Hindlimb muscle (tissue), 1 donor: ENCODE measurements at regions not wholly inside any gene's neighbourhood (a gene's known extent, or its start where the extent isn't known, plus 50 kb on each side); places are given as distances from the start of the nearest gene placed in this dataset.
"Not testable (repeated sequence)": the region's sequence is repeated elsewhere in the genome, so short reads cannot be mapped to it uniquely, and the experiment has no call there.

Experiments
- DNase-seq: peaks from one replicate; pipeline ENCODE4 v3.0.0-alpha.2; 2013

DNA sequence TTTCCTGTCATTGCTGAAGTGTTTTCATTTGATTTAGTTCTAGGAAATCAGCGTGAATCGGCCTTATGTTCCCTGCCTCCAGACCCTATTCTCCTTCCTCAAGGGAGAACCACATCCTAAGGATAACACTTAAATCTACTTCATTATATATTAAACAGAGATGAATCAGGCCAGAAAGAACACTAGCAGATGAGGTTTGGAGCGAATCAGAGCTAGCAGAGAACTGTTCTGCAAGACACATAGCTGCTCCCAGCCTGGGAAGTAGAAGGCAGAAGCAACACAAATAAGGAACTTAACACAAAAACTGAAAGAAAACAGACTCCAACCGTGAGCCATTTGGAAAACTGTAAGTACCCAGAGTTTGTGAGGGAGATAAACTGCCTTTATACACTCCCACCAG is 718.2 kb downstream of the SEMA5A start:
- no peak for DNase-seq

- DNase-seq: no peak
These were observed 717.1 kb downstream of the SEMA5A start for GRCh38 chr5:8828596-8829322.

DNA sequence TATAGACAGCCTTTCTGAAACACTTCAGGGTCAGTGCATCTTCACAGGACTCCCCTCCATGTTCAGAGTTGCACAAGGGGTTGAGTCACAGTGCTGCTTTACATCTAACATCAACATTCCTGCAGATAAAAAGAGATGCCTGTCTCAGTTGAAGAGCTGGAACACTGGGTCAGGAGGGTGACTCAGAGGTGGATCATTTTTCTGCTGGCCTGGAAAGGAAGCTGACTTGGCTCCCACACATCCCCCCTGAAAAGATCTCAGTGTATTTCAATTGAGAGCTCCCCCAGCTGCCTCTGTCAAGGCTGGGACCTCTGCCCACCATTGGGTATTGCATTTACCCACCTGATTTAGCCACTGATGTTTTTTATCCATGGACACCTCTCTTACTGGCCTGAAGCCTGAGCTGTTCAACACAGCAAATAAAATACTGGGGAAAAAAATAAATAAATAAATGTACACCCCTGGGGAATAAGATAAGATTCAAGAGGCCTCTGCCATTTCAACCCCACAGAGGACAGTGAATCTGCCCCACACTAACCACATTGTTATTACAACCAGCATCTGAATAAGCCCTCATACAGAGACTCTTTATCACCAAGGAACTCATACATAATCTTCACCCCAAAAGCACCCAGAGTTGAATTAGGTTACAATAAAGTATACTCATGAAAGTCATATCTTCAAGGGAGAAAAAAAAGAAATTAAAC is 716.4 kb downstream of the SEMA5A start:
- DNase-seq: no peak

- DNase-seq: no peak
These were observed 714.6 kb downstream of the SEMA5A start for GRCh38 chr5:8831251-8831650.

DNA sequence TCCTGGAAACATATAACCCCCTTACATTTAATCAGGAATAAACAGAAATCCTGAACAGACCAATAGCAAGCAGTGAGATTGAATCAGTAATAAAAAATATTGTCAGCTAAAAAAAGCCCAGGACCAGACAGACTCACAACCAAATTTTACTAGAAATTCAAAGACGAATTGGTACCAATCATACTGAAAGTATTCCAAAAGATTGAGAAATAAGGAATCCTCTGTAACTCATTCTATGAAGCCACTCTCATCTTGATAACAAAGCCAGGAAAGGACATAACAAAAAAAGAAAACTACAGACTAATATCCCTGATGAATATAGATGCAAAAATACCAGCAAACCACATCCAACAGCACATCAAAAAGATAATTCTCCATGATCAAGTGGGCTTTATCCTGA is 714.0 kb downstream of the SEMA5A start:
- DNase-seq: no peak

DNA sequence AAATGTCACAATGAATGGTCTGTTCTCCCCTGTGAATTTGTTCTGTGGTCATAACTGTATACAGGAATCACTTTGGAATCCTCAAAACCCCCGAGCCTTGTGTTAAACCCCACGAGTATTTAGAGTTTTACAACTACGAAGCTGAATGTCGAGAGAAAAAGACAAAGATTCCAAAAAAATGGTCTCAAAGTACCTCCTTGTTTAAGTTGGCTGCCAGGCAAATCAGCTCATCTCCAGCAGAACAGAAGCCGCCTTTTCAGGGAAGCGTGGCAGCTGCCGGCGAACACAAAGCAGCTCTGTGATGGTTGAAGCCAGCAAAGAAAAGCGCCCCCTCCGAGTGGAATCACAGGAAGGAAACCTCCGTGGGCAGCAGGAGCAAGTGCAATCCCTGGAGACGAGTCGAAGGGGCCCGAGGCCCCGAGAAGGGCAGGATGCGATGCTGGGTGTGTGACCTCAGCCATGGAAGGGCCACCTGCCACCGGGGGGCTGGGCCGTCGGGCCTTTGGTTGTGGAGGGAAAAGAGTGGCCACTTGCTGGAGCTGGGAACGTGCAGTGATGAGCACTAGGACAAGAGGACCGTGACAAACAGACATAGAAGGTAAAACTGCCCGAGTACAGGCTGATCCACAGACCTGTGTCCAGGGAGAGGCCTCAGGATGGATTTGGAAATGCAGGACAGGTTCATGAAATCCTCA is 706.4 kb downstream of the SEMA5A start:
- DNase-seq: no peak

DNA sequence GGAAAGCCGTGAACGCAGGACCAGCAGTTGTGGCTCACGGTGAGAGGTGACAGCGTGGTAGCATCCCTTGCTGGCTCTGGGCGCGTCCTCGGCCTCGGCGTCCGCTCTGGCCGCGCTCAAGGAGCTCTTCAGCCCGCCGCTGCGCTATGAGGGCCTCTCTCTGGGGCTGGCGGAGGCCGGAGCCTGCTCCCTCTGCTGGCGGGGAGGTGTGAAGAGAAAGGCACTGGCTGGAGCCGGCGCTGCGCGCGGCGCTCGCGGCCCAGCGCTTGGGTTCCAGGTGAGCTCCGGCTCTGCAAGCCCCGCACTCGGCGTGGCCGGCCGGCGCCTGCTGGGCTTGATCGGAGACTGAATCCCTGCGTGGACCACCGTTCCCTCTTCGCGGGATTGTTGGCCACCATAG is 705.6 kb downstream of the SEMA5A start:
- no peak for DNase-seq

DNA sequence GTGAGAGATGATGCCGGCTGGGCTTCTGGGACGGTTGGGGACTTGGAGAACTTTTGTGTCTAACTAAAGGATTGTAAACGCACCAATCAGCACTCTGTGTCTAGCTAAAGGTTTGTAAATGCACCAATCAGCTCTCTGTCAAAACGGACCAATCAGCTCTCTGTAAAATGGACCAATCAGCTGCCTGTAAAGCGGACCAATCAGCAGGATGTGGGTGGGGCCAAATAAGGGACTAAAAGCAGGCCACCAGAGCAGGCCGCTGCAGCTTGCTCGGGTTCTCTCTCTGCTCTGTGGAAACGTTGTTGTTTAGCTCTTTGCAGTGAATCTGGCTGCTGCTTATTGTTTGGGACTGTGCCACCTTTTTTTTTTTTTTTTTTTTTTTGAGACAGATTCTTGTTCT is 705.1 kb downstream of the SEMA5A start:
- DNase-seq: not testable (repeated sequence)

GRCh38 chr5:8842971-8843551 is 702.8 kb downstream of the SEMA5A start:
- peak; percentile 19 for DNase-seq

DNA sequence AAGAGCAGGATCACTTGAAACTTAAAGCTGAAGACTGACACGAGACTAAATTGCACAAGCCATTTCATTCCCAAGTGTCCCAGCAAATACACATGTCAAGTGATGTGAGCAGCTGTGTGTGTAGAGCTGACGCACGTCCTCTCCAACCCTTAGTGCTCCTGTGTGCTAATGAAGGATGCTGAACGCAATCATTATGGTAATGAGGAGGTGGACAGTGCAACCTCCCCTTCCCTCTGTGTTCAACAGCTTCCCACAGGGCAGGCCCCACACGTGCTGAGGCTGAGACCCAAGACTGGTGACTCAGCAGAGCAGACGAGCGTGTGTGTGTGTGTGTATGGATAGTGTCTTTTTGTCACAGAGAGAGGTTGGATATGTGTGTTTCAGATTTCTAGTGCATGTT is 702.1 kb downstream of the SEMA5A start:
- DNase-seq: peak; percentile 32

- no peak for DNase-seq
These were observed 701.7 kb downstream of the SEMA5A start for GRCh38 chr5:8844206-8844605.

DNA sequence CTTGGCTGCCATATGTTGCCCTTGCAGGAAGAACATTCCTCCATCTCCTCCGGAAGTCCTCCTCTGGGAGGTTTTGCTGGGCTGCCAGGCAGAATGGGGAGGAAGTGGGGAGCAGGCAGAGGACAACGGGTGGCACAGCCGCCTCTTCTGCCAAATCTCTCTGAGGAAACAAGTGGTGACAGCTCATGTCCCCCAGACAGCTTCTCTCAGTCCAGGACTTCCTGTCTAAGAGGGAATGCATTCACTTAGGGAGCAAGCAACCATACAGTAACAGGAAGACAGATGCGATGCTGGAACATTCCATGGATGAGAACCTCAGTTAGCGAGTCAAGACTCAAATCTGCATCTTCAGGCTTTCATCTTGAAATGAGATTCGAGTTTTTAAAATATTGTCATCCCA is 701.0 kb downstream of the SEMA5A start:
- no peak for DNase-seq

DNA sequence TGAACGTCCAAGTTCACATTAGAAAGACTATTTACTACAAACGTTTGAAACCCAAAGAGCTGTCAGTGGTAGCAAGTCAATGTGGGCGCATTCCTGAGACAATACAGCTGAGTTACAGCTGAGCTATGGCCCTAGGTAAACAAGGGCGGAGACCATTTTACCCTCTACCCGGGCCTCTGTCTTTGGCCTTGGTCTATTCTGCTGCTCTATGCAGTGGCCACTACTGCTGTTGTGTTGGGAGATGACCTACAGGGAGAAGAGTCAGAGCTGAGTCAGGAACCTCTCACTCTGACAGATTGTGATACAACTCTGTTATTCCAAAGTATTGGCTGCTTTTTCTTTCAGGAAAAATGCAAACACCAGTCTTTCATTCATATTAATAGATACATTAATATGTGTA is 700.6 kb downstream of the SEMA5A start:
- no peak for DNase-seq

DNA sequence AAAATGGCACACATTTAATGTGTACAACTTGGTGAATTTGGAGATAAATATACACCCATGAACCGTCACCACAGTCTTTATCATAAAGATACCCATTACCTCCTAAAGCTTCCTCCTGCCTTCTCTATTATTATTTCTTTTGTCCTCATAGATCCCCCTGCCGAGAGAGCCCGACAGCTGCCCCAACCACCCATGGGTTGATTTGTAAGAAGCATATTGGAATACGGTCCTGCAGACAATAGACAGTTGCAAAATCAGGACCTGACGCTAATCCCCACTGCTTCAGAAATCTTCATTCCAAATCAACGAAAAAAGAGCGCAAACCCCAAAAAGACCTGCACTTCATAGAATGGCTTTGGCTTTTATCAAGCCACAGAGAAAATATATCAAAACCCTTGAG is 697.5 kb downstream of the SEMA5A start:
- DNase-seq: no peak

- no peak for DNase-seq
These were observed 696.8 kb downstream of the SEMA5A start for GRCh38 chr5:8848997-8849594.

DNA sequence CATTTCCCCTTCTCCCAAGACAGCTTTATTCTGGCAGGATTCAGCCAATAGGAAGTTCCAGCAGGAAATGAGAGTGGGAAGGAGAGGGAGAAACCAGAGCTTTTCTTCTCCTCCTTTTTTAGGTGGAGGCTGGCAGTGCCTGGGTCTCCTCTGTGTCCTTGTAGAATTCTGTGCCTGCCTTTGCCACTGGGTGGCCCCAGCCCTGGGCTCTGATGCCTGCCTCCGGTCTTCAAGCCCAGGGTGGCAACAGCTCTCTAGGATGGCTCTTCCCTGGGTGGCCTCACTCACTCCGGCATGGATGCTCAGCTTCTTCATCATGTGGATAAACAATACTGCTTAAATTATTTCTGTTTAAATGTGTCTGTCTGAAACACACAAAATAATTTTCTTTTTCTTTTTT is 694.8 kb downstream of the SEMA5A start:
- DNase-seq: no peak

GRCh38 chr5:8857051-8857450 is 688.8 kb downstream of the SEMA5A start:
- no peak for DNase-seq

- no peak for DNase-seq
These were observed 684.1 kb downstream of the SEMA5A start for GRCh38 chr5:8861764-8862163.

DNA sequence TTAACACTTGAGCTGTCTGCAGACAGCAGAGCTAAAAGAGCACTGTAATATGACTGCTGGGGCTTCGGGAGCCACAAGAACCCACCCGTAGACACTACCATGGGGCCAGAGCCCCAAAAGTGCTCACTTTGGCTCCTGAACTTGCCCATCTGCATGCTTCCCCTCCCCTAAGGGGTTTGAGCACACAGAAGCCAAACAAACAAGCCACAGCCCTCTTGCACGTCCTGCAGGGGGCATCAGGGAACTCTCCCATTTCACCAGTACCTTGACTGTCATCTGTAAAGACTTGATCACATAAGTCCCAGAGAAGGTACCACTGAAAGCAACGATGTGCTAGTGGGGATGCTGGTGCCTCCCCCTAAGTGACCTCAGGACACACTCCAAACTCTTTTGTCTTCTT is 681.8 kb downstream of the SEMA5A start:
- DNase-seq: no peak

- no peak for DNase-seq
These were observed 680.6 kb downstream of the SEMA5A start for GRCh38 chr5:8865266-8865665.

DNA sequence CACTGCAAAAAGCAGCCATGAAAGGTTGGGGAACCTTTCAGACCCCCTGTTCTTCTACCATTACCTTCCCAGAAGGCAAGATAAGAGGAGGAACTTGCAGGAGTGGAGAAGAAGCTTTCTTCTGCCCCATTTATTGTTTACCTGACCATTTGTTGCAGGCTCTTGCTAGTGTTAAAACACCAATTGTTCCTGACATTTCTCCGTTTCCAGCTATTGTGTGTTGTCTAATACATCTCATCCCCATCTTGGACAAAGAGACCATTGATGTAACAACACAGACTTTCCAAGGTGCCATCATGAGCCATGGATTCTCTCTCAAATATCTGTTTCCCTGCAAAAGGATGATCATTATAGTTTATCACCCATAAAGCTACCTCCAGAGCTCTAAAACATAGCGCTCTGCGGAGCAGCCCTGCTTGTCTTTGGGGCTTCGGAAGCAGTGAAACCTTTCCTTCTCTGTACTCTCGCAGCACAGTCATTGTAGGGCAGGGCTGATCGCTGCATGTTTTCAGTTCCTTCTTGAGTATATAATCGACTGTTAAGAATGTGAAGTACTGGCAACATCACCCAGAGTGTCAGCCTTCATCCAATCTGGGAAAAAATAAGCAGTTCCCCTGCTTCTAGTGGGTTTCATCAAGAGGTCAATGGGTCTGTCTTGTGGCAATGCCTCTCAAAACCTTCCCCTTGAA is 680.0 kb downstream of the SEMA5A start:
- no peak for DNase-seq

- DNase-seq: no peak
These were observed 677.6 kb downstream of the SEMA5A start for GRCh38 chr5:8868283-8868682.
